H9 (cell line): ENCODE measurements at regions not wholly inside any gene's neighbourhood (a gene's known extent, or its start where the extent isn't known, plus 50 kb on each side); places are given as distances from the start of the nearest gene placed in this dataset.

Experiments used
- DNase-seq: peaks from one replicate; pipeline ENCODE4 v3.0.0-alpha.2; 2017
- H2AFZ ChIP-seq: one replicate; pipeline ENCODE4 v1.6.1; 2013; ENCODE audit warnings: mild to moderate bottlenecking, low read length, control low read depth, moderate library complexity
- H2AK5ac ChIP-seq: 2 replicates; pipeline ENCODE4 v1.6.1; 2013; ENCODE audit warnings: low read length, control low read depth, mixed read lengths; ENCODE audit not compliant: insufficient read length
- H2BK120ac ChIP-seq: one replicate; pipeline ENCODE4 v1.6.1; 2013; ENCODE audit warnings: low read depth, mild to moderate bottlenecking, low read length, control low read depth, inconsistent platforms; ENCODE audit not compliant: poor library complexity, severe bottlenecking
- H2BK12ac ChIP-seq: 2 replicates; pipeline ENCODE4 v1.6.1; 2013; ENCODE audit warnings: low read length, control low read depth, mixed read lengths, low read depth; ENCODE audit not compliant: insufficient read length
- H2BK15ac ChIP-seq: 2 replicates; pipeline ENCODE4 v1.6.1; 2013; ENCODE audit warnings: low read depth, low read length, control low read depth
- H2BK20ac ChIP-seq: one replicate; pipeline ENCODE4 v1.6.1; 2013; ENCODE audit warnings: low read depth, mild to moderate bottlenecking, low read length, control low read depth, inconsistent platforms; ENCODE audit not compliant: poor library complexity, severe bottlenecking
- H2BK5ac ChIP-seq: 2 replicates; pipeline ENCODE4 v1.6.1; 2013; ENCODE audit warnings: low read length, control low read depth, mixed read lengths; ENCODE audit not compliant: insufficient read length
- H3K14ac ChIP-seq: 2 replicates; pipeline ENCODE4 v1.6.1; 2013; ENCODE audit warnings: low read length, control low read depth; ENCODE audit not compliant: insufficient read depth
- H3K18ac ChIP-seq: 2 replicates; pipeline ENCODE4 v1.6.1; 2013; ENCODE audit warnings: low read depth, mild to moderate bottlenecking, mixed read lengths, low read length, control low read depth; ENCODE audit not compliant: insufficient read length
- H3K23ac ChIP-seq: 2 replicates; pipeline ENCODE4 v1.6.1; 2013; ENCODE audit warnings: low read length, control low read depth, mixed read lengths, low read depth; ENCODE audit not compliant: insufficient read length
- H3K23me2 ChIP-seq: 2 replicates; pipeline ENCODE4 v1.6.1; 2013; ENCODE audit warnings: low read depth, mild to moderate bottlenecking, mixed read lengths, low read length, control low read depth; ENCODE audit not compliant: insufficient read length, poor library complexity, severe bottlenecking
- H3K27ac ChIP-seq: 2 replicates; pipeline ENCODE4 v1.5.1; 2013; ENCODE audit warnings: low read length, control low read depth, mixed read lengths, low read depth; ENCODE audit not compliant: insufficient read length
- H3K27me3 ChIP-seq: 2 replicates; pipeline ENCODE4 v1.6.1; 2013; ENCODE audit warnings: low read length, control low read depth, inconsistent platforms; ENCODE audit not compliant: insufficient read depth
- H3K4ac ChIP-seq: 2 replicates; pipeline ENCODE4 v1.6.1; 2013; ENCODE audit warnings: low read depth, mild to moderate bottlenecking, control low read depth, inconsistent platforms, low read length, moderate library complexity
- H3K4me1 ChIP-seq: 2 replicates; pipeline ENCODE4 v1.6.1; 2013; ENCODE audit warnings: low read length, control low read depth, inconsistent platforms; ENCODE audit not compliant: insufficient read depth
- H3K4me2 ChIP-seq: 2 replicates; pipeline ENCODE4 v1.6.1; 2013; ENCODE audit warnings: low read length, control low read depth, mixed read lengths; ENCODE audit not compliant: insufficient read length, insufficient read depth
- H3K56ac ChIP-seq: 2 replicates; pipeline ENCODE4 v1.6.1; 2013; ENCODE audit warnings: low read depth, mild to moderate bottlenecking, mixed read lengths, low read length, control low read depth; ENCODE audit not compliant: insufficient read length
- H3K79me1 ChIP-seq: 2 replicates; pipeline ENCODE4 v1.6.1; 2013; ENCODE audit warnings: low read depth, mild to moderate bottlenecking, moderate library complexity, low read length, control low read depth, inconsistent platforms; ENCODE audit not compliant: insufficient read depth, poor library complexity, severe bottlenecking
- H3K79me2 ChIP-seq: 2 replicates; pipeline ENCODE4 v1.6.1; 2013; ENCODE audit warnings: low read length, control low read depth, inconsistent platforms; ENCODE audit not compliant: insufficient read depth
- H3K9ac ChIP-seq: 2 replicates; pipeline ENCODE4 v1.6.1; 2013; ENCODE audit warnings: low read length, control low read depth, mixed read lengths; ENCODE audit not compliant: insufficient read length; ENCODE audit errors: extremely low read depth
- H3K9me3 ChIP-seq: one replicate; pipeline ENCODE4 v1.6.1; 2013; ENCODE audit warnings: low read depth, low read length, inconsistent platforms; ENCODE audit not compliant: control insufficient read depth
- H3T11ph ChIP-seq: one replicate; pipeline ENCODE4 v1.6.1; 2013; ENCODE audit warnings: mild to moderate bottlenecking, low read length, control low read depth, inconsistent platforms
- H4K20me1 ChIP-seq: one replicate; pipeline ENCODE4 v1.6.1; 2013; ENCODE audit not compliant: control insufficient read depth, insufficient read length, insufficient read depth
- H4K5ac ChIP-seq: 2 replicates; pipeline ENCODE4 v1.6.1; 2013; ENCODE audit warnings: low read depth, mild to moderate bottlenecking, mixed read lengths, low read length, control low read depth; ENCODE audit not compliant: insufficient read length
- H4K8ac ChIP-seq: replicated peaks from 2 replicates; pipeline ENCODE4 v1.6.1; 2013; ENCODE audit warnings: low read length, control low read depth, mixed read lengths, low read depth; ENCODE audit not compliant: insufficient read length
- H4K91ac ChIP-seq: 2 replicates; pipeline ENCODE4 v1.6.1; 2013; ENCODE audit warnings: low read depth, mild to moderate bottlenecking, moderate library complexity, mixed read lengths, low read length, control low read depth; ENCODE audit not compliant: insufficient read length
- H3K27ac Mint-ChIP-seq, 3 experiments: 2 replicates in 2 of 3; 3 replicates in 1 of 3; pipeline ENCODE4 v1.8.0; 2020 to 2021; ENCODE audit warnings: mixed read lengths in 3 of 3, mild to moderate bottlenecking in 1 of 3, moderate library complexity in 1 of 3
- H3K27me3 Mint-ChIP-seq: 2 replicates; pipeline ENCODE4 v1.8.0; 2021; ENCODE audit warnings: low read depth, mild to moderate bottlenecking, moderate library complexity, mixed read lengths
- H3K36me3 Mint-ChIP-seq, 3 experiments: 2 replicates in 2 of 3; 3 replicates in 1 of 3; pipeline ENCODE4 v1.8.0; 2020 to 2021; ENCODE audit warnings: low read depth in 3 of 3, mixed read lengths in 3 of 3; ENCODE audit not compliant: insufficient read depth in 1 of 3
- H3K4me1 Mint-ChIP-seq, 2 experiments: 2 replicates each; pipeline ENCODE4 v1.8.0; 2020; ENCODE audit warnings: mixed read lengths in 2 of 2
- H3K4me3 Mint-ChIP-seq, 2 experiments: 2 replicates in 1 of 2; 3 replicates in 1 of 2; pipeline ENCODE4 v1.8.0; 2020 to 2021; ENCODE audit warnings: mild to moderate bottlenecking in 2 of 2, mixed read lengths in 2 of 2, moderate library complexity in 1 of 2
- H3K9me3 Mint-ChIP-seq, 2 experiments: 2 replicates in 1 of 2; 3 replicates in 1 of 2; pipeline ENCODE4 v1.8.0; 2020; ENCODE audit warnings: mild to moderate bottlenecking in 2 of 2, mixed read lengths in 2 of 2, moderate library complexity in 1 of 2
- CTCF ChIP-seq: fragments of 200-600 bp; sonication (generic); conservative IDR thresholded peaks from 3 replicates; pipeline ENCODE4 v1.8.0; 2021; ENCODE audit warnings: antibody characterized with exemption, mild to moderate bottlenecking
- WGBS: extraction: QIAGEN DNeasy Blood & Tissue Kit; methylation state at CpG from one replicate; pipeline ENCODE4 v1.1.7; 2013; ENCODE audit warnings: missing lambda C conversion rate, low lambda C conversion rate, mixed read lengths; ENCODE audit not compliant: insufficient read length; ENCODE audit errors: extremely low coverage; 5-methylcytosine and 5-hydroxymethylcytosine counted together

DNA sequence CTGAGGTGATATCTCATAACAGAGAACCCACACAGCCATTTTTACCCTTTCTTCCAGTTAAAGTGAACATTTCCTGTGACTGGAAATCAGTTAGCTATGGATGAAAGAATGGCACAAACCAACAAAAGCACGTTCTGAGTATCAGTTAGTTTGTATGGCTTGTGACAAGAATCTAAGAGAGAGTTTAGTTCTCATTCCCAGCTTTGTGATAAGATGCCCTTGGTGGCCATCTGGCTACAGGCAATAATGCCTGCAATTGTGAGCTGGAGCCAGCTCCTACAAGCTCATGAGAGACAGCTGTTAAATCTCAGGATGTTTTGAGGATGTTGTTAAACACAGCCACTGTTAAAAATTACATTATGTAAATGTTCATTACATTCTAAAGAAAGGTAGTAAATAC is 122.0 kb upstream of the FRMD6 start:
- no CpG with 5 or more reads among the region's 1 CpG for WGBS
- Histone ChIP-seq H3K79me2 (no peaks in the 10 kb centered on the region), H2BK15ac (no peak overlapping the region), H3K4me2 (no peak overlapping the region), H3K9ac (no peak overlapping the region), H3K23me2 (no peaks in the 10 kb centered on the region), H2BK20ac (no peak overlapping the region), H2BK5ac (no peak overlapping the region), H4K8ac (no peak overlapping the region), H3K18ac (no peak overlapping the region), H3K56ac (no peak overlapping the region), H4K5ac (no peak overlapping the region), H3K14ac (no peak overlapping the region), H3K9me3 (no peaks in the 10 kb centered on the region), H2BK12ac (no peak overlapping the region), H3K4me1 (no peaks in the 10 kb centered on the region), H3K79me1 (no peaks in the 10 kb centered on the region), H3T11ph (no peak overlapping the region), H3K27ac (no peak overlapping the region), H2BK120ac (no peak overlapping the region), H3K23ac (no peak overlapping the region), H3K4ac (no peak overlapping the region), H4K91ac (no peak overlapping the region), H2AFZ (no peak overlapping the region), H3K27me3 (no peaks in the 10 kb centered on the region), H2AK5ac (no peak overlapping the region), H4K20me1 (no peaks in the 10 kb centered on the region)
- Mint-ChIP-seq H3K27me3 (no peaks in the 10 kb centered on the region), H3K36me3 (no peaks in the 10 kb centered on the region), H3K4me1 (no peaks in the 10 kb centered on the region), H3K4me3 (no peak overlapping the region), H3K27ac (no peak overlapping the region), H3K9me3 (no peaks in the 10 kb centered on the region)
- TF ChIP-seq CTCF: no peak
- DNase-seq: no peak
